Fibroblast of lung (primary cell): ENCODE measurements at regions not wholly inside any gene's neighbourhood (a gene's known extent, or its start where the extent isn't known, plus 50 kb on each side); places are given as distances from the start of the nearest gene placed in this dataset.

Experiments used
- EZH2 ChIP-seq: IDR thresholded peaks from 2 replicates; pipeline ENCODE4 v1.5.1; 2012; ENCODE audit warnings: low read length, control low read depth, mild to moderate bottlenecking; ENCODE audit errors: missing control alignments
- TF ChIP-seq, protein P1 (sequence below), 2 donors: IDR thresholded peaks in 1 of 2; conservative IDR thresholded peaks in 1 of 2; 1 replicate in 1 of 2; 2 replicates in 1 of 2; pipeline ENCODE4 v1.5.1; 2011 to 2012; ENCODE audit warnings: low read length in 2 of 2, control low read depth in 1 of 2, inconsistent platforms in 1 of 2, low read depth in 1 of 2, mild to moderate bottlenecking in 1 of 2

DNA sequence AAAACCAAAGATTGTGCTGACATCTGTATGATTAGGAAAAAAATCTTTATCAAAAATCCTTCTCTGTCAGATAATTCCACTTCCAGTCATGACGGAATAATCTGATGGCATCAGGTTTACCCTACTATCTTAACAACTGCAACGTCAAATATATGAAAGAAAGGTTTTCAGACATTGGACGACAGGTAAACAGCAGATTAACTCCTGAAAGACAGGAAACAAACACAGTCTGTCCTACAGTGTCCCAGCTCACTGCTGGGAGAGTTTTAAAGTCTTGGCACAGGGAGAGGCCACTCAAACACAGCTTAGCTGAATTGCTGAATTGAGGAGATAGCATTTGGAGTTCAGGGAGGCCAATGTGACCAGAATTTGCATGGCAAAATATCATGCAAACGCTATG lies 186.3 kb upstream of the KCTD7 start:
- no peak for TF ChIP-seq EZH2
- TF ChIP-seq, protein P1, sequence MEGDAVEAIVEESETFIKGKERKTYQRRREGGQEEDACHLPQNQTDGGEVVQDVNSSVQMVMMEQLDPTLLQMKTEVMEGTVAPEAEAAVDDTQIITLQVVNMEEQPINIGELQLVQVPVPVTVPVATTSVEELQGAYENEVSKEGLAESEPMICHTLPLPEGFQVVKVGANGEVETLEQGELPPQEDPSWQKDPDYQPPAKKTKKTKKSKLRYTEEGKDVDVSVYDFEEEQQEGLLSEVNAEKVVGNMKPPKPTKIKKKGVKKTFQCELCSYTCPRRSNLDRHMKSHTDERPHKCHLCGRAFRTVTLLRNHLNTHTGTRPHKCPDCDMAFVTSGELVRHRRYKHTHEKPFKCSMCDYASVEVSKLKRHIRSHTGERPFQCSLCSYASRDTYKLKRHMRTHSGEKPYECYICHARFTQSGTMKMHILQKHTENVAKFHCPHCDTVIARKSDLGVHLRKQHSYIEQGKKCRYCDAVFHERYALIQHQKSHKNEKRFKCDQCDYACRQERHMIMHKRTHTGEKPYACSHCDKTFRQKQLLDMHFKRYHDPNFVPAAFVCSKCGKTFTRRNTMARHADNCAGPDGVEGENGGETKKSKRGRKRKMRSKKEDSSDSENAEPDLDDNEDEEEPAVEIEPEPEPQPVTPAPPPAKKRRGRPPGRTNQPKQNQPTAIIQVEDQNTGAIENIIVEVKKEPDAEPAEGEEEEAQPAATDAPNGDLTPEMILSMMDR (conservative IDR thresholded peaks at IDR 0.05 in 1 of 2, IDR thresholded peaks at IDR 0.05 in 1 of 2; ENCODE audit: low read depth in 1 of 2, low read length in 2 of 2): no peak
